Posterior vena cava (tissue), 2 donors: ENCODE measurements at regions not wholly inside any gene's neighbourhood (a gene's known extent, or its start where the extent isn't known, plus 50 kb on each side); places are given as distances from the start of the nearest gene placed in this dataset.

Source experiments
- DNase-seq: peaks from one replicate; pipeline ENCODE4 v3.0.0-alpha.2; 2020; ENCODE audit warnings: low spot score
- intact Hi-C, 2 donors: fragments of 100-400 bp; cut with DNase I; formaldehyde crosslinking; loops; one replicate each; pipeline versions ENCODE4 v1.14.1 to v1.14.2; 2022 to 2023
- donor health status: DM: yes; HTN: yes; CAD: no.
- donor health status: DM: yes; HTN: yes; CAD: no.

- intact Hi-C loops, result no loop called here
- no peak for DNase-seq
These were observed 110.0 kb downstream of the GAS1 start for GRCh38 chr9:86837345-86837744.

GRCh38 chr9:86836797-86837196, 110.5 kb downstream of the GAS1 start:
- intact Hi-C loops, result no loop called here
- DNase-seq, result no peak

DNA sequence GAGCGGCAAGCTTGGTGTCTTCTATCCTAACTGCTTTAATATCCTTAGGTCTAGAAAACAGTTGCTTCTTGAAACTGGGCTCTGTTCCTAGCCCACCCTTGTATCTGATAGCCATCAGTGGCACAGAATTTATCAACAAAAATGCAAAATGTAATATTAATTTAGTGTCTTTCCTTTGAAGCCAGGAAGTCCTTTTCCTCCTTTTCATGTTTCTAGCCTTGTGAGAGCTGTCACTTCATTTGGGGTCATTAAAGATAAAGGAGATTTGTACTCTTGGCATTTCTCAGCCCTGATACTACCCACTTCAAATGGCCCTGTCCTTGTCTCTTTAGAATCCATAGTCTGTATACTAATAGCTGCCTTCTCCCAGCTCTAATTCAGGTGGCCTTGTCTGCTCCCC, 111.0 kb downstream of the GAS1 start:
- intact Hi-C loops, result no loop called here
- DNase-seq, result no peak

DNA sequence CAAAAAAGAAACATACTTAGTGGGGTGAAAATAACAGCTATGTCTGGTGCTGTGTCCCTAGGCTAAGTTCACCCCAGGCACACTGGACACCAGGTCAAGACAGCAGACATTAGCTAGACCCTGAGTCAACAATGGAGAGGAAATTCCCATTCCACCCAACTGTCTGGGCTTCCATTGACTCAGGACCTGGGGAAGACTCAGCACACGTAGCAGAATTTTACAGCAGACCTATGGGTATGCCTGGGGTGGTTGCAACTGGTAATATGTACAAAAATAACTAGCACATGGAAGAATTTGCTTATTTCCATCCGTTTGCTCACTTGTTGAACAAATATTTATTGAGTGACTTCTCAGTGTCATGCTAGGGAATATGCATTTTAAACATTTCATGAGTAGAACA, 117.0 kb downstream of the GAS1 start:
- DNase-seq, result no peak

GRCh38 chr9:86829496-86830046, 117.7 kb downstream of the GAS1 start:
- no peak for DNase-seq
- intact Hi-C loops, result no loop called here

More for the DNA sequence above, 117.0 kb downstream of the GAS1 start:
- intact Hi-C loops, result no loop called here

- intact Hi-C loops, result no loop called here
These were observed 118.7 kb downstream of the GAS1 start for GRCh38 chr9:86828631-86829030.

GRCh38 chr9:86827893-86828292, 119.4 kb downstream of the GAS1 start:
- intact Hi-C loops, result no loop called here

More at GRCh38 chr9:86828631-86829030, 118.7 kb downstream of the GAS1 start:
- no peak for DNase-seq

GRCh38 chr9:86825299-86825698, 122.0 kb downstream of the GAS1 start:
- DNase-seq, result no peak
- intact Hi-C loops, result no loop called here

More at GRCh38 chr9:86827893-86828292, 119.4 kb downstream of the GAS1 start:
- DNase-seq, result no peak

- DNase-seq, result no peak
These were observed 125.1 kb downstream of the GAS1 start for GRCh38 chr9:86822006-86822801.

DNA sequence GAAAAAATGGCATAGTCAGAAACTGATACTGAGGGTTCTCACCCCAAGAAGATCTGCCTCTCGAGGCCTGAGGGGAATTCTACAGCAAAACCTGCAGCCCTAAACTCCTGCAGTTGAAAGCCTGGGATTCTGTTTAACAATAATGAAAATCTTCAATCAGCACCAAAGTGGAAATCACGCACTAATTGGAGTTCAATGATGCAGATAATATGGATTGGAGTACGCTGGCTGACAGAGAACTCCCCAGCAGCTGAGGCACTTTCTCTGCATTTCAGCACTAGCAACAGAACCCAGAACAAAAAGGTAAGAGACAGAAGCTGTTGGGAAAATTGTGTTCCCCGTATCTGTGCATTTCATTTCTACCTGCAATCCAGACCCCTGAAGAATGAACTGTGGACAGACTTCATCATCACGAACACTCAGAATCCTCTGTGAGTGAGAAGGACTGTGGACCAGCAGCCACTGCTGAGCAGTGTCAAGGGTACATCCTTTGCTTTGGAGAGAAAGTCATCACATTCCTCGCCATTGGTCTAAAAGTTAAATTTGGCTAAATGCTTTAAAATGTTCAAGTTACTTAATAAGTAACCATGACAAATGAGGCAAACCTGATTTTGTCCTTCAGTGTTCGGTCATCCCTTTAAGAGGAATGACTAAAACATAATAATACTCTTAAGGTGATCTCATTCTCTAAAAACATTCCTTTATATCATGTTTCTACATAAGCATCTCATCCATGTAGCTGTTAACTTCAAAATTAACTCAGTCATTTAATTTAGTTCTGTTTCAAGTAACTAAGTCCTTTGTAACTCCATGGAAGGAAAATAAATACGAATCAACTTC, 126.1 kb downstream of the GAS1 start:
- intact Hi-C loops, result no loop called here
- no peak for DNase-seq

More at GRCh38 chr9:86822006-86822801, 125.1 kb downstream of the GAS1 start:
- intact Hi-C loops, result no loop called here

GRCh38 chr9:86819552-86819951, 127.8 kb downstream of the GAS1 start:
- DNase-seq, result no peak
- intact Hi-C loops, result no loop called here

DNA sequence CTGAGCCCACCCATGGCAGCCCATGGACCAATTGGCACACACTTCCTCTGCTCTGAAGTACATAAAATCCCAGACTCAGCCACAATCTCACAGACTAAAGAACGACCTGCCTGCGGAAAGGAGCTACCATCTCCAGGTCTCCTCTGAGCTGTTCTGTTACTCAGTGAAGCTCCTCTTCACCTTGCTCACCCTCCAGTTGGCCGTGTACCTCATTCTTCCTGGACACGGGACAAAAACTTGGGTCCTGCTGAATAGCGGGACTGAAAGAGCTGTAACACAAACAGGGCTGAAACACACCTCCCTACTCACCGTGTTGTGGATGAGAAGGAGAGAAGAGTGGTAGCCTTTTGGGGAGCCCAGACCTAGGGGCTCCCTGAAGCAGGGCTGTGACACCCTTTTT, 128.7 kb downstream of the GAS1 start:
- intact Hi-C loops, result no loop called here
- DNase-seq, result no peak

GRCh38 chr9:86816868-86817267, 130.4 kb downstream of the GAS1 start:
- intact Hi-C loops, result no loop called here
- no peak for DNase-seq

- intact Hi-C loops, result no loop called here
- no peak for DNase-seq
These were observed 130.9 kb downstream of the GAS1 start for GRCh38 chr9:86816366-86816765.

GRCh38 chr9:86812616-86813015, 134.7 kb downstream of the GAS1 start:
- no peak for DNase-seq
- intact Hi-C loops, result no loop called here

DNA sequence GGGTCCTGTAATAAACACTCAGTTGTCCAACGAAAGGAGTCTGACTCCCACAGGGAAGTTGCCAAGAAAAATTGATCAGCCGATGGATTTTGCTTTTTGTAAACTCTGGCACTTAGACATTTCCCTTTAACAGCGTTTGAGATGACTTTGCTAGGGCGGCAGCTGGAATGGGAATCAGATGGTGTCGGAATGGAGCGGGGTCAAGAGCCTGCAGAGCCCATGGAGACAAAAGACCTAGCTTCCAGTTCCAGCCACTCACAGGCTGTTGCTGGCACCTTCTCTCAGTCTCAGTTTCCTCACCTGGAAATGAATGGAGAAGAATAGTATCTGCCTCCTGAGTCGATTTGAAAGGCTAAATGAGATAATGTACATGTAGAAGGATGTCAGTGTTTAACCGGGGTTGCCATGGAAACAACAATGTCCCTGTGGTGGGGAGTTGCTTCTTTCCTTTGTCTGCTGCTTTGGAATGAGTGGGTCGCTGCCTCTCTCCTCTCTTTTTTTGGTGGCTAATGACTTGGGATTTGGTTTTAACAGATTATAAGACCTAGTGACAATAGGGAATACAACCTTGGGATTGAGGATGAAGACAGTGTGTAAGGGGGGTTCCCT, 137.4 kb downstream of the GAS1 start:
- intact Hi-C loops, result loop anchor here in 1 of 2 donors (1.0 kb wide), 1 partner anchor 93 kb away; no protein-coding TSS in a partner anchor
- no peak for DNase-seq

GRCh38 chr9:86809151-86809550, 138.2 kb downstream of the GAS1 start:
- no peak for DNase-seq
- intact Hi-C loops, result loop anchor here in 1 of 2 donors (1.0 kb wide), 1 partner anchor 94 kb away; no protein-coding TSS in a partner anchor

DNA sequence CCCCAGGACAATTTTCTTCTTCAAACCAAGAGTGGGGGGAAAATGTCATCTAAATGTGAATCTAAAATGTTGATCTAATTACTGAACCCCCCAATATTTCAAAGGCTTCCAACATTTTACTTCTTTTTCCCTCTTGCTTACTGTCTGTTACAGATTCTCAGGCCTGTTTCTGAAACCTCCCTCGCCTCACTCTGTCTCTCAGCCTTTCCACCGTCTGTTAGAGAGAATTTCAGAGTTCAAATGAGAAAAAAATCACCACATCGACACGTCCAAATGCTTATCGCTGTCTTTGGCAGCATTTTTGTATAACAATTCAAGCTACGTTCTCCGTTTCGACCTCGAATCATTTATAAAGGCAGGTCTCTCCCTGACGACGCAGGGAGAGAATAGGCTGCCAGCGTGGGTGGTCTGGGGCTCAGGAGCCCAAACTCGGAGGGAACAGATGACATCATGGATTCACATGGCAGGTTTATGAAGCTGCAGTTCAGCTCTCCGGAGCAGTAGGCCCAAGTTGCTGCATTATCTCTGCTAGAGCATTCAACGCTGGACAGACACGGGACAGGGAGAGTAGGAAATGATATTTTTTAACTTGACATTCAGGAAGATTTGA, 139.8 kb downstream of the GAS1 start:
- intact Hi-C loops, result no loop called here
- DNase-seq, result no peak

GRCh38 chr9:86804011-86804410, 143.3 kb downstream of the GAS1 start:
- DNase-seq, result no peak
- intact Hi-C loops, result no loop called here
